ENCODE measurements at regions not wholly inside any gene's neighbourhood (a gene's known extent, or its start where the extent isn't known, plus 50 kb on each side); places are given as distances from the start of the nearest gene placed in this dataset.

DNA sequence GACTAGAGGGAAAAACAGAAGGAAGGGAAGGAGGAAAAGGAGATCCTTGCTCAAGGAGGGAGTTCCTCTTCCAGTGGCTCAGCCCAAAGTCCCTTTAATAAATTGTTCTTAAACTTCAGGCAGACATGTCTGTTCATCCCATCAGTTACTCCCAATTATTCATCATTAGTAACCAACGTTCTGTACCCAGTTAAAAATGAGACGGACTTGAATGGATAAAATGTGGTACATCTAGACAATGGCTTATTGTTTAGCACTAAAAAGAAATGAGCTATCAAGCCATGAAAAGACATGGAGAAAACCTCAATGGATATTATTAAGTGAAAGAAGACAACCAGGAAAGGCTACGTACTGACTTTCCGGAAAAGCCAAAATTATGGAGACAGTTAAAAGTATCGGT lies 50.8 kb upstream of the ACSL3 start:
- Mint-ChIP-seq H3K4me1 (ENCODE audit: unreplicated experiment) (peaks cover 6% of the 10 kb centered on the region), H3K27me3 (ENCODE audit: unreplicated experiment) (no peaks in the 10 kb centered on the region), H3K9me3 (ENCODE audit: unreplicated experiment) (no peaks in the 10 kb centered on the region), H3K27ac (ENCODE audit: unreplicated experiment) (no peak overlapping the region), H3K36me3 (ENCODE audit: unreplicated experiment) (no peaks in the 10 kb centered on the region), H3K4me3 (ENCODE audit: unreplicated experiment) (no peak overlapping the region)
- no peak for DNase-seq (ENCODE audit: extremely low spot score, unreplicated experiment)
- TF ChIP-seq, protein P1, sequence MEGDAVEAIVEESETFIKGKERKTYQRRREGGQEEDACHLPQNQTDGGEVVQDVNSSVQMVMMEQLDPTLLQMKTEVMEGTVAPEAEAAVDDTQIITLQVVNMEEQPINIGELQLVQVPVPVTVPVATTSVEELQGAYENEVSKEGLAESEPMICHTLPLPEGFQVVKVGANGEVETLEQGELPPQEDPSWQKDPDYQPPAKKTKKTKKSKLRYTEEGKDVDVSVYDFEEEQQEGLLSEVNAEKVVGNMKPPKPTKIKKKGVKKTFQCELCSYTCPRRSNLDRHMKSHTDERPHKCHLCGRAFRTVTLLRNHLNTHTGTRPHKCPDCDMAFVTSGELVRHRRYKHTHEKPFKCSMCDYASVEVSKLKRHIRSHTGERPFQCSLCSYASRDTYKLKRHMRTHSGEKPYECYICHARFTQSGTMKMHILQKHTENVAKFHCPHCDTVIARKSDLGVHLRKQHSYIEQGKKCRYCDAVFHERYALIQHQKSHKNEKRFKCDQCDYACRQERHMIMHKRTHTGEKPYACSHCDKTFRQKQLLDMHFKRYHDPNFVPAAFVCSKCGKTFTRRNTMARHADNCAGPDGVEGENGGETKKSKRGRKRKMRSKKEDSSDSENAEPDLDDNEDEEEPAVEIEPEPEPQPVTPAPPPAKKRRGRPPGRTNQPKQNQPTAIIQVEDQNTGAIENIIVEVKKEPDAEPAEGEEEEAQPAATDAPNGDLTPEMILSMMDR (IDR thresholded peaks at IDR 0.05), result no peak
